Activated T-cell treated with anti-CD3 and anti-CD28 coated beads, Interleukin-2, amount 50 U/mL, for 1 hour (primary cell): ENCODE measurements at regions not wholly inside any gene's neighbourhood (a gene's known extent, or its start where the extent isn't known, plus 50 kb on each side); places are given as distances from the start of the nearest gene placed in this dataset.

Experiments used
- DNase-seq: peaks from one replicate; pipeline ENCODE4 v3.0.0-alpha.2; 2020

- no peak for DNase-seq
Measured at GRCh38 chr9:124179196-124180071, 78.3 kb upstream of the NEK6 start.

GRCh38 chr9:124180557-124180956 is 77.2 kb upstream of the NEK6 start:
- no peak for DNase-seq

- no peak for DNase-seq
Measured at GRCh38 chr9:124182741-124183140, 75.0 kb upstream of the NEK6 start.

- no peak for DNase-seq
Measured at GRCh38 chr9:124183772-124184171, 74.0 kb upstream of the NEK6 start.

GRCh38 chr9:124185413-124185812 is 72.3 kb upstream of the NEK6 start:
- DNase-seq, result no peak

GRCh38 chr9:124187311-124187710 is 70.4 kb upstream of the NEK6 start:
- DNase-seq, result no peak

- no peak for DNase-seq
Measured at GRCh38 chr9:124188331-124189110, 69.2 kb upstream of the NEK6 start.

- no peak for DNase-seq
Measured at GRCh38 chr9:124190761-124191160, 67.0 kb upstream of the NEK6 start.

- no peak for DNase-seq
Measured at GRCh38 chr9:124191691-124192395, 65.9 kb upstream of the NEK6 start.

- DNase-seq, result no peak
Measured at GRCh38 chr9:124196814-124197176, 61.0 kb upstream of the NEK6 start.

GRCh38 chr9:124197177-124198095 is 60.3 kb upstream of the NEK6 start:
- DNase-seq, result no peak

GRCh38 chr9:124198331-124198730 is 59.4 kb upstream of the NEK6 start:
- no peak for DNase-seq

- DNase-seq, result no peak
Measured at GRCh38 chr9:124198948-124199347, 58.8 kb upstream of the NEK6 start.

- no peak for DNase-seq
Measured at GRCh38 chr9:124199474-124199873, 58.3 kb upstream of the NEK6 start.

- peak; percentile 47 for DNase-seq
Measured at GRCh38 chr9:124202447-124202971, 55.2 kb upstream of the NEK6 start.

- no peak for DNase-seq
Measured at GRCh38 chr9:124205686-124206352, 51.9 kb upstream of the NEK6 start.

GRCh38 chr9:124206391-124206790 is 51.4 kb upstream of the NEK6 start:
- no peak for DNase-seq
